Stimulated activated naive CD8-positive, alpha-beta T cell treated with anti-CD3 and anti-CD28 coated beads, Interleukin-15, Interleukin-2, amounts not matched to agents 100 U/mL and 50 U/mL, for 24 hours (primary cell): ENCODE measurements at regions not wholly inside any gene's neighbourhood (a gene's known extent, or its start where the extent isn't known, plus 50 kb on each side); places are given as distances from the start of the nearest gene placed in this dataset.

Experiments used
- ATAC-seq: fragments of 150-1000 bp; cut with Tn5 transposase; one replicate; pipeline ENCODE4 v1.10.0; 2021
- DNase-seq: peaks from one replicate; pipeline ENCODE4 v3.0.0; 2021

DNA sequence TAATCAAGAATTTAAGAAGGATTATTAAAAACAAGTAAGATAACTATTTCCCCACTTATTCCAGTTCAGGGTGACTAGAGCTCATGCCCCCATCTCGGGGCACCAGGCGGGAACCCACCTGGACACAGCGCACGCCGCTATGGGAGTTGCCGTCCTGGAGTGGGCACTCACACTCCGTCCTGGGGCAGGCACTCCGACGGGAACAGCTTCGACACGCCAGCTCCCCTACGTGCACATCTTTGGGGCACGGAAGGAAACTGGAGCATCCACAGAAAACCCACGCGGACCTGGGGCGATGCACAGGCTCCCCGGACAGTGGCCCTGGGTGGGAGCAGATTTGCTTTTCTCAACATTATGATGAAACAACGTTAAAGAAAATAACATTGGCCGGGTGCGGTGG lies 52.0 kb upstream of the GATA5 start:
- DNase-seq, result no peak

GRCh38 chr20:62528983-62529891 lies 53.4 kb upstream of the GATA5 start:
- ATAC-seq (no peak), DNase-seq (no peak)

More for the DNA sequence above, 52.0 kb upstream of the GATA5 start:
- no peak for ATAC-seq

DNA sequence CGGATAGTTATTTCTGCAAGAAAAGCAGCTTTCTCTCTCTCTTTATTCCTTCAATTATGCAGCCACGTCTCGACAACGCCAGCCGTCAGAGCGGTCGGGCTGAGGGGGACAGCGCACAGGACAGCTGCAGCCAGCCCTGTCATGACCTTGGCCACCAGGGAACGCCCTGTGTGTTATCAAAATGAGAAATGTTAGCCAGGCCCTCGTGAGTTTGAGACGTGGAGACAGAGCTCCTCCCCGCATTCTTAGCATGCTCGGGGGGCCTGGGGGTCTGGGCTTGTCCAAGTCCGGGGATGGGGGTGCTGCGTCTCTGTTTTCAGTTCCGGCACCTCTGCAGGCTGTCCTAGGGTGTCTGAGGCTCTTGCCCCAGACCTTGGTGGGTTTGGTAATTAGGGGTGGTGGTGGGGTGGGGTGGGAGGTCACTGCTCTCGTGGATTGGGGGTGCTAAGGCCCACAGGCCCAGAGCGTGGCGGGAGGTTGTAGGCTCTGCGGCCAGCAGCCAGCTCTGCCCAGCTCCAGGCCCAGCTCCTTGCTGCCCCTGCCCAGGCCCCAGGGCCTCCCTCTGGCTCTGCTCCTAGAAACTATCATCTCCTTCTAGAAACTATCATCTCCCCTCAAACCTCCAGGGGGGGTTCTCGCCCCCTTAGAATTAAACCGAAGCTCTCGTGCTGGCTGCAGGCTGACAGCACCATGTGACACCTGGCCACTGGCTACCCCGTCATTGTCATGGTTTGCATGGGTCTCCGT lies 54.3 kb upstream of the GATA5 start:
- no peak for ATAC-seq
- no peak for DNase-seq

DNA sequence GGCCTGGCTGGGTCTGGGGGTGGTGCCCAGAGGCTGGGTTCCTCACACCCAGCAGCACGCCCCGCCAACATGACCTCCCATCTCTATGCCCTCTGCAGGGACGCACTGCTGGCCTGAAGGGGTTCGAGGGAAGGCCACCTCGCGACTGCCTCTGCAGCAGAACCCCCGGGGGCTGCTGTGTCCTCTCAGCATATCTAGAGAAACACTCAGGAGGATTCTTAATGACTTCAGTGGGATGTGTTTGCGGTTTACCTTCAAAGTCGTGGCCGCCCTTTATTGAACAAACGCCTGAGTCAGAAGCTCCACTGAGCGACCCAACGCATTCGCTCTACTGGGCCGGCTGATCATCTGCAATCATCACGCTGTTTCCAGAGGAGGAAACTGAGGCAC lies 54.8 kb upstream of the GATA5 start:
- DNase-seq (no peak), ATAC-seq (no peak)

GRCh38 chr20:62531046-62531838 lies 55.4 kb upstream of the GATA5 start:
- DNase-seq, result no peak
- no peak for ATAC-seq

- no peak for ATAC-seq
- DNase-seq, result no peak
Observed at GRCh38 chr20:62532921-62533320, 57.1 kb upstream of the GATA5 start.

DNA sequence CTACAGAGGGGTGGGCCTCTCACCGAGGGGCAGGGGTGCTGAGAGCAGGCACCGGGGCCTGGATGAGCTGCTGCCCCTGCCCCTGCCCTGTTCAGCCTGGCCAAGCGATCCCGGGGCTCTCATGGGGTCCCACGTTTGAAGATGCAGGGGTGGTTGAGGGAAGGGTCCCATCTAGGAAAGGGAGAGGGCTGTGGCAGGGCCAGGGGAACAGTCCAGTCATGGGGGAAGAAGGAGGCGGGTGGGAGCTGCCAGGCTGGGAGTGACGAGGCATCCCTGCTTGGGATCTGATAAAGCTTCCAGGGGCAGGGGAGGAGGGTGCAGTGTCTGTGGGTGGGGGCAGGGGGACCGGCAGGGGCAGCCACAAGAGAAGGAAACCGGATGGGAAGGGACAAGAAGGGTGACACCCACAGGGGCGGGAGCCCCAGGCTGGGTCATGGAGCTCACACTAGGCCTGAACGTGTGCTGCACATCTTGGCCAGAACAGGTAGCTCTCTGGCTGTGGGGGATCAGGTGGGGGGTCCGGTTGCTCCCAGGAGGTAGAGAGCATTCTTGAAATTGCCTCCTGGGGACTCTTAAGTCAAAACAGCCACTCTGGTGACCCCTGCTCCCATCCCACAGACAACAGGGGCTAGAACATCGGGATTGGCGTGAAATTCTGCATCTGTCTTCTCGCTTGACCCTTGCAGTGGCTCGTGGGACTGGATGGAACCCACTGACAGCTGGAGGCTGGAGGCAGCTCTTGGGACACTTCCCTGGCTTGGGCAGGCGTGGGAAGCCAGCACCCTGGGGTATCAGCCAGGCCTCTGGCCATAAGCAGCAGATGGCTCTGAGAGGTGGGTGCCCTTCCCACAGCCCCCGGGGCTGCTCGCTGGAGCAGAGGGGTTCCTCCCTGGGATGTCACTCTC lies 58.0 kb upstream of the GATA5 start:
- ATAC-seq (no peak), DNase-seq (no peak)

DNA sequence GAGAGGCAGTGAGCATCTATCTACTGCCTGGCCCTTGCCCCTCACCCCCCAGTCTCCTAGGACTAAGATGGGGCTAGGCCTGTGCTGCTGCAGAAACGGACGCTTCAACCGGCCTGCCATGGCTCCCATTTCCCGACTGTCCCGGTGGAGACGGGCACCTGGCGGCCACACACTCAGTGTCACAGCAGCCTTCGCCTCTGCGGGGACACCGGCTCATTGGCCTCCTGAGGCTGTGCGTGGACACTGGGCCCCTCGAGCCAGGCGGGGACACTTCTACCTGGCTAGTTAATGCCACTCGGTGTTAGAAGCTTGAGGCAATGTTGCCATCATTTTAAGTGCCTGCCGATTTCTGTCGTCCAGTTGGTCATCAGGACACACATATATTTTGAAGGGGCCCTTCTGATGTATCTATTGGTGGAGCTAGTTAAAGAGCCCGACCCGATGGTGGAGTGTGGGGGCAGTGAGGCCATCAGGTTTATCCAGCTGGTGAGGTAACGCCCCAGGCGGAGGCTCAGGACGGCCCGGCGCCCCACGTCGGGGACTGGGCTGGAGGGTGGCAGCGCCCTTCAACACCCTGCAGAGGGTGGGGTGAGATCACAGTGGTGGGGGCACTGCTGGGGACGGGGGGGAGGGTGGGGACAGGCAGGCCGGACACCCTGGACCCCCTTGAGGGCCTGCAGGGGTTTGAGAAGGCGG lies 58.9 kb upstream of the GATA5 start:
- DNase-seq (no peak), ATAC-seq (no peak)

DNA sequence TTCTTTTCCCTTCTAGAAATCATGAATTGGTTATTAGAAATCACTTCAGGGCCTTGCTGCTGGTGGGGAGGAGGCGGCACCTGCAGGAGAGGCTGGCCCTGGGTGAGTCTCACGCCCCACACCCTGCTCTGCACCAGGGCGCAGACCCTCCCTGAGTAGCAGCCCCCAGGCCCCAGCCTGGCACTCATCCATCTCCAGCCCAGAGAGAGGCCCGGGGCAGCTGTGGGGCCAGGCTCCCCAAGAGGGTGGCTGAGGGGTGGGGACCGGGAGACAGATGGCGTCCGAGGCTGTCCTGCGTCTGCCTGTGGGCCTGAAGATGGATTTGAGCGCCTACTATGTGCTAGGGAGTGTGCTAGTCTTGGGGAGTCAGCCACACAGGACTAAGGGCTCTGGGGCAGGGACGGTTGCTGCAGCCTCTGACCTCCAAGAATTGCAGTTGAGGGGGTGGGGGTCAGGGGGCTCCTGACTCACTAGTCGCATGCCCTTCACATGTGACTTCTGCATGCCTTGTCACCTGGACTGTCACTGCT lies 59.6 kb upstream of the GATA5 start:
- DNase-seq, result no peak
- ATAC-seq, result no peak

DNA sequence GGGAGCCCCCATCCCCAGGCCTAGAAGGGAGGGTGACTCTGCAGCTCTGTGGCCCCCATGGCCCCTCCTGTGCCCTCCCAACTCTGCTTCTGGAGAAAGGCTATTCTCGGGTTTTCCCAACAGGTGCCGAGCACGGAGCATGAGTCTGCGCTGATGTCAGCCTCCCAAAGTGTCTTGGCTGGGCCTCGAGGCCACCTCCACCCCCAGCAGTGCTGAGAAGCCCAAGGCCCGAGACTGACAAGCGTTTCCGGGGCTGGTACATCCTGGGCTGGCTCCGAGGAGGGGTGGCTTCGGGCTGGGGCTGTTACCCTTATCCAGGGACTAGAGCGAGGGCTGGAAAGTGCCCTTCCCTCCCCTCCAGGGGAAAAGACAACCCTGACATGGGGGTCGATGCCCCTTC lies 60.2 kb upstream of the GATA5 start:
- DNase-seq (no peak), ATAC-seq (no peak)

DNA sequence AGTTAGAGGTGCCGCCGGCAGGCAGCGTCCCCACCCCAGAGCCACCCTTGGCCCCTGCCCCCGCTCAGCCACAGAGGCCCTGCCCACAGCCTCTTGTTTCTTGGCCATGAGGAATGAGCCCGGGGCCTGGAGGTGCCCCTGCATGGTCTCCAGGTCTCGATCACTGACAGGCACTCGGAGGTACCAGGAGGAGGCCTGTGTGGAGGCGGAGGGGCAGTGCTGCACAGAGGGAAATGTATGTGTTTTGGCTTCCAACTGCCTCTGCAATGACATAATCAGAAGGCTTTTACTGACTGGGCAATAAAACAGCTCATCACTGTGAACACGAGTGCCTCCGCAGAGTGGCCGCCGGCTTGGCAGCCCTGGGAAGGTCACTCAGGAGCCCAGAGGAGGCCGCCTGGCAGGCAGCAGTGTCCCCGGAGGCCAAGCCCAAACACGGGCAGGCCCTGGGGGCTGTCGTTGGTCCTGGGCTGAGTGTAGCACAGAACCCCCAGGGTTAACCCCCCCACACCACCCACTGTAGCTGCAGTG lies 61.1 kb upstream of the GATA5 start:
- DNase-seq, result no peak
- no peak for ATAC-seq

GRCh38 chr20:62537649-62538292 lies 62.0 kb upstream of the GATA5 start:
- no peak for ATAC-seq
- no peak for DNase-seq

DNA sequence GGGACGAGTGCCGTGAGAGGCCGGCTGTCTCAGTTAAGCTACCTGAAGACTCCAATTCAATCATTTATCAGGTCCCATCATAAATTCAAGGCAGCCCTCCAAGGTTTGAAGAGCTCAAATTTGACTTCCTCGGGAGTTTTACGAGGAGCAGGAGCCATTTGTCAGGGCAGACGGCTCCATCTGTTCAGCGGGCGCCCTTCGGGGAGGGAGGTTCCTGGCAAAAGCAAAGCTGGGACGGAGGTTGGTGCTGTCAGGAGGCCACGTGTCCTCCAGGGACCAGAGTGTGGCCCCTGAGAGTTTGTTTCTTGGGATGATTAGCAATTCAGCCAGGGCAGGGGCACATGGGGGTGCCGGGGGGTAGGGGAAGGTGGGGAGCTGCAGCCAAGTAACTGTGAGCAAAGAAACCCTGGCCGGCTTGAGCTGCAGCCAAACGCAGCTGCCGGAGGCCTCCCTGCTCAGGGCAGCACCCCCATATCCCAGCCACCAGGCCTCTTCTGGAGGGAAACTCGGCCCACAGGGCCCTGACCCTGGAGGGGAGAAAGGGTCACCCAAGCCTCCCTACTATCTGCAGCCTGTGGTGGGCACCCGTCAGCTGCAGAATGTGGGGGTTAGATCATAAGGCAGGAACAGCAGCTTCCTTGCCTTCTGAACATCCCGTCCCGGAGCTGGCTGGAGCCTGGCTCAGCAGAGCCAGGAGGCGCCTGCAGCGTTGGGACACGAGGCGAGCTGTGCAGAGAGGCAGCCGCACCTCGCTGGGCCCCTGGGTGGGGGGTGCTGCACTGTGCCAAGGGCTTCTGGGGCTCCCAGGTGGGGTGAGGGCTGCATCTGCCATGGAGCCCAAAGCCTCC lies 63.6 kb upstream of the GATA5 start:
- DNase-seq (no peak), ATAC-seq (no peak)

GRCh38 chr20:62540504-62540903 lies 64.7 kb upstream of the GATA5 start:
- ATAC-seq, result no peak

GRCh38 chr20:62542862-62543261 lies 67.1 kb upstream of the GATA5 start:
- no peak for ATAC-seq
- DNase-seq, result no peak

More at GRCh38 chr20:62540504-62540903, 64.7 kb upstream of the GATA5 start:
- DNase-seq, result no peak

GRCh38 chr20:62543470-62544302 lies 67.9 kb upstream of the GATA5 start:
- no peak for DNase-seq
- no peak for ATAC-seq

DNA sequence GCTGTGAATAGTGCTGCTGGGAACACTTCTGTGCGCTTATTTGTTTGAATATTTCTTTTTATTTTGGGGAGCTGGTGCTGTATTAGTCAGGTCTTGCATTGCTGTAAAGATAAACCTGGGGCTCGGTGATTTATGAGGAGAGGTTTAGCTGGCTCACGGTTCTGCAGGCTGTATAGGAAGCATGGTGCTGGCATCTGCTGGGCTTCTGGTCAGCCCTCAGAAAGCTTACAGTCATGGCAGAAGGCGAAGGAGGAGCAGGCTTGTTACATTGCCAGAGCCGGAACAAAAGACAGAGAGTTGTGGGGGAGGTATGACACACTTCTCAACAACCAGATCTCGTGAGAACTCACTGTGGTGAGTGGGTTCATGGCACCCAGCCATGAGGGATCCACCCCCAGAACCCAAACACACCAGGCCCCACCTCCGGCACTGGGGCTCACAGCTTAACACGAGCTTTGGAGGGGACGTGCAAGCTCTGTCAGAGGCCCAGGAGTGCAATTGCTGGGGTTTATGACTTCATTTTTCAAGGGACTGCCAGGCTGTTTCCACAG lies 68.8 kb upstream of the GATA5 start:
- DNase-seq, result no peak

GRCh38 chr20:62545271-62545670 lies 69.5 kb upstream of the GATA5 start:
- DNase-seq, result no peak
- ATAC-seq, result no peak

More for the DNA sequence above, 68.8 kb upstream of the GATA5 start:
- ATAC-seq, result no peak
